ENCODE measurements at regions not wholly inside any gene's neighbourhood (a gene's known extent, or its start where the extent isn't known, plus 50 kb on each side); places are given as distances from the start of the nearest gene placed in this dataset.

GRCh38 chr9:86690034-86690433 is 257.3 kb downstream of the GAS1 start:
- no peak for TF ChIP-seq POLR2A (IDR thresholded peaks at IDR 0.05; ENCODE audit: low read depth, low read length)
- no peak for TF ChIP-seq POLR2AphosphoS5 (IDR thresholded peaks at IDR 0.05; ENCODE audit: low read depth, low read length)
- TF ChIP-seq TAF1 (IDR thresholded peaks at IDR 0.05; ENCODE audit: borderline replicate concordance, low read depth, low read length), result no peak

Measured in GM12892 (cell line).